Osteocyte (in vitro differentiated cells): ENCODE measurements at regions not wholly inside any gene's neighbourhood (a gene's known extent, or its start where the extent isn't known, plus 50 kb on each side); places are given as distances from the start of the nearest gene placed in this dataset.

Experiments
- DNase-seq: peaks from one replicate; pipeline ENCODE4 v3.0.0; 2021; ENCODE audit warnings: mixed read lengths; ENCODE audit not compliant: unreplicated experiment; ENCODE audit errors: extremely low spot score
- H3K27ac Mint-ChIP-seq: one replicate; pipeline ENCODE4 v1.8.0; 2021; ENCODE audit warnings: mild to moderate bottlenecking, mixed read lengths; ENCODE audit not compliant: unreplicated experiment
- H3K27me3 Mint-ChIP-seq: one replicate; pipeline ENCODE4 v1.8.0; 2021; ENCODE audit warnings: mixed read lengths; ENCODE audit not compliant: unreplicated experiment
- H3K36me3 Mint-ChIP-seq: one replicate; pipeline ENCODE4 v1.8.0; 2021; ENCODE audit warnings: mixed read lengths; ENCODE audit not compliant: unreplicated experiment
- H3K4me1 Mint-ChIP-seq: one replicate; pipeline ENCODE4 v1.8.0; 2021; ENCODE audit warnings: mixed read lengths; ENCODE audit not compliant: unreplicated experiment
- H3K4me3 Mint-ChIP-seq: one replicate; pipeline ENCODE4 v1.8.0; 2021; ENCODE audit warnings: mild to moderate bottlenecking, moderate library complexity, mixed read lengths; ENCODE audit not compliant: unreplicated experiment
- H3K9me3 Mint-ChIP-seq: one replicate; pipeline ENCODE4 v1.8.0; 2021; ENCODE audit warnings: mixed read lengths; ENCODE audit not compliant: unreplicated experiment
- TF ChIP-seq, protein P1 (sequence below): fragments of 200-600 bp; sonication (generic); IDR thresholded peaks from 2 replicates; pipeline ENCODE4 v1.5.0; 2021; ENCODE audit warnings: antibody characterized with exemption, mild to moderate bottlenecking, moderate library complexity

DNA sequence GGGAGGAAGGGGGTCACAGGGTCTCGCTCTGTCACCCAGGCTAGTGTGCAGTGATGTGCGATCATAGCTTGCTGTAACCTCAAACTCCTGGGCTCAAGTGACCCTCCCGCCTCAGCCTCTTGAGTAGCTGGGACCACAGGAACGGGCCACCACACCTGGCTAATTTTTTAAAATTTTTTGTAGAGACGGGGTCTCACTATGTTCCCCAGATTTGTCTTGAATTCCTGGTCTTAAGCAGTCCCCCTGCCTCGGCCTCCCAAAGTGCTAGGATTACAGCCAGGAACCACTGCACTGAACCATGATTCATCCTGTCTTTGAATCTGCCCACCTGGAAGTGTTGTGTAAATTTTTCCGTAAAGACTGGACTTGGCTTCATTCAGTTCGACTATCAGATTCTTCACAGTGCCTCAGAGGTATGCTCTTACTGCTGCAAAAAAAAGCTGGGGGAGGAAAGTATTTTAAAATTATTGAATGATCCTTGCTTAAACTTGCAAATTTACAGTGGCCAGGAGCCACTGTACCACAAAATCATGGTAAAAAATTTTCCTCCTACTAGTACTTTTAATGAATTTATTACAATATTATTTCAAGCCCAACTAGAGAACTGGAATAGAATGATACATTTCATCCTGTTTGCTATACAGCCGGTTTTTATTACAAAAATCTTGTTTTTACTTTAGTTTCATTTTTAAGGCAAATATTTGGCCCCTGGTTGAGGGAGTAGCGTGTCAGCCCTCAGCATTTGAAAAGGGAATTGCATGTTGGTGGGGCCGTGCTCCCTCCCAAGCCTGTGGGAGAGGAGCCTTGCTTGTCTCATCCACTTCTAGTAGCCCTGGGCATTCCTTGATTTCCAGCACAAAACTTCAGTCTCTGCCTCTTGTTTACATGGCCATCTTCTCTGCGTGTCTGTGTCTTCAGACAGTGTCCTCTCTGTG lies 202.5 kb upstream of the SGK1 start:
- Mint-ChIP-seq H3K27ac (peak overlapping the region; percentile 80), H3K9me3 (no peaks in the 10 kb centered on the region), H3K4me1 (peaks cover 76% of the 10 kb centered on the region), H3K27me3 (no peaks in the 10 kb centered on the region), H3K36me3 (no peaks in the 10 kb centered on the region), H3K4me3 (peak overlapping the region; percentile 48)
- TF ChIP-seq, protein P1, sequence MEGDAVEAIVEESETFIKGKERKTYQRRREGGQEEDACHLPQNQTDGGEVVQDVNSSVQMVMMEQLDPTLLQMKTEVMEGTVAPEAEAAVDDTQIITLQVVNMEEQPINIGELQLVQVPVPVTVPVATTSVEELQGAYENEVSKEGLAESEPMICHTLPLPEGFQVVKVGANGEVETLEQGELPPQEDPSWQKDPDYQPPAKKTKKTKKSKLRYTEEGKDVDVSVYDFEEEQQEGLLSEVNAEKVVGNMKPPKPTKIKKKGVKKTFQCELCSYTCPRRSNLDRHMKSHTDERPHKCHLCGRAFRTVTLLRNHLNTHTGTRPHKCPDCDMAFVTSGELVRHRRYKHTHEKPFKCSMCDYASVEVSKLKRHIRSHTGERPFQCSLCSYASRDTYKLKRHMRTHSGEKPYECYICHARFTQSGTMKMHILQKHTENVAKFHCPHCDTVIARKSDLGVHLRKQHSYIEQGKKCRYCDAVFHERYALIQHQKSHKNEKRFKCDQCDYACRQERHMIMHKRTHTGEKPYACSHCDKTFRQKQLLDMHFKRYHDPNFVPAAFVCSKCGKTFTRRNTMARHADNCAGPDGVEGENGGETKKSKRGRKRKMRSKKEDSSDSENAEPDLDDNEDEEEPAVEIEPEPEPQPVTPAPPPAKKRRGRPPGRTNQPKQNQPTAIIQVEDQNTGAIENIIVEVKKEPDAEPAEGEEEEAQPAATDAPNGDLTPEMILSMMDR, result no peak
- DNase-seq, result no peak

DNA sequence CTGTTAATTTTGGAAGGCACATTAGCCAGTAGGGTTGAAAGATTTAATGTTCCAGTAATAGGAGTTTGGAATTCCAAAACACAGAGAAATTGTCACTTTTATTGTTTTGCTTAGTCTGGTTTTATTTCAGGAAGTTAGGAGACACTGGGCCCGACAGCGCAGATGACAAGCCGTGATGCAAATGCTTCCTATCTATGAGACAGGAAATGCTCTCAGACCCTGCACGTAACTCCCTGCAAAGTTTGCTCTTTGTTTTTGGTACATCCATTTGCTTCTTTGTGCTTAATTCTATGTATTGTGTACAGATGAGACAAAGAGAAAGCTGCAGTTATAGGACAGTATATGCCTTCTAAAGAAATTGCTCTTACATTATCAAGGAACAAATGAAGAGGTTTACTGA lies 201.6 kb upstream of the SGK1 start:
- H3K27ac Mint-ChIP-seq, result peak overlapping the region; percentile 80
- H3K9me3 Mint-ChIP-seq, result no peaks in the 10 kb centered on the region
- H3K27me3 Mint-ChIP-seq, result no peaks in the 10 kb centered on the region

DNA sequence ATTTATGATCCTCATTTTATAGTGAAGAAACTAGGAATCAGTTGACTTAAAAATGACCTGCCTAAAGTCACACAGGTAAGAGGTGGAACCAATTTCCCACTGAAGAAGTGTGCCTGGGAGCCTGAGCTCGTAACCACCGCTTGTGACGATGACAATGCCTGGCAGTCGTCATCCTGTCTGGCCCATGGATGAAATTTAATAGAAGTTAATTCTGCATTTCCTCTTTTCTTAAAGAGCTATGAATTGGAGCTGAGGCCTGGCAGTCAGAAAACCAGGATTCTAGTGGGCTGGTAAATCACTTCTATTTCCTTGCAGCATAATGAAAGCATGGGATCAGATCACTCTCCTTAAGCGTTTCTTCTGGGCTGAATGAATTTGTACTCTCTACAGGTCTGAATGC lies 200.0 kb upstream of the SGK1 start:
- TF ChIP-seq, protein P1, result no peak
- Mint-ChIP-seq H3K36me3 (no peaks in the 10 kb centered on the region), H3K27ac (peak overlapping the region; percentile 92), H3K27me3 (no peaks in the 10 kb centered on the region), H3K9me3 (no peaks in the 10 kb centered on the region), H3K4me1 (peaks cover 68% of the 10 kb centered on the region), H3K4me3 (peak overlapping the region; percentile 53)
- DNase-seq, result no peak

More for the DNA sequence above, 201.6 kb upstream of the SGK1 start:
- TF ChIP-seq, protein P1, result no peak
- peaks cover 67% of the 10 kb centered on the region for H3K4me1 Mint-ChIP-seq
- no peaks in the 10 kb centered on the region for H3K36me3 Mint-ChIP-seq
- DNase-seq, result no peak
- H3K4me3 Mint-ChIP-seq, result no peak overlapping the region

DNA sequence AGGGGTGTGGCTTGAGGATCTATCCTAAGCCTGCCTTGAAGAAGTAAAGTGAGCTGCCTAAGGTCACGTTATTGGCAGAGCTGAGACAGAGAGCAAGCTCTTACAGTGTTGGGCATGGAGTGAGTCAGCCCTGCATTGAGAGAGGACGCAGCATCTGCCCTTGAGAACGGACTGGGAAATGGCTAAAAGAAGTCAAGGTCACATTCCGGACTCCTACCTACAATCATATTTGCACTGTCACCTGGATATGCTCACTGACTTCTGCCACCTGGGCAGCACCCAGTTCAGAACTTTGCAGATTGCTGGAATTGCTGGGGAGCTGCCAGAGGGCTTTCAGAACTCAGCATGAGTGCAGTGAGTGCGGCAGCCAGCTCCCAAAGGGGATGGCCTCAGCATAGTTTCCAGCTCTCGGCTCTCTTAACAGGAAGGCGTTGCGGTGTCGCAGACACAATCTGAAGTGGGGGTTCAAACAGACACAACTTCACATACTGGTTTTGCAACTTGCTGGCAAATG lies 199.3 kb upstream of the SGK1 start:
- peak; percentile 85 for DNase-seq
- Mint-ChIP-seq H3K4me3 (peak overlapping the region; percentile 53), H3K4me1 (peaks cover 65% of the 10 kb centered on the region), H3K27me3 (no peaks in the 10 kb centered on the region), H3K36me3 (no peaks in the 10 kb centered on the region), H3K27ac (peak overlapping the region; percentile 92), H3K9me3 (no peaks in the 10 kb centered on the region)
- TF ChIP-seq, protein P1, result no peak

DNA sequence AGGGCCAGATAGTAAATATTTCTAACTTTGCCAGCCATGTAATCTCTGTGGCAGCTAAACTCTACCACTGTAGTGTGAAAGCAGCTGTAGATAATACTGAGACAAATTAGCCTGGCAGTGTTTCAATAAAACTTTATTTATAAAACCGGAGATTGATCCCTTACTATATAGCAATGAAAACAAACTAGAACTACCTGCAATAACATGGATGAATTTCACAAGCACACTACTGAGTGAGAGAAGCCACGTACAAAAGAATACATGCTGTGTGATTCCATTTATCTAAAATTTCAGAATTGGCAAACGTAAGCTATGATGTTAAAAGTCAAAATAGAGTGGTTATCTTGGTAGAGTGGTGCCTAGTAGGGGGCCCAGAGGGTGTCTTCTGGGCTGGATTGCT lies 198.7 kb upstream of the SGK1 start:
- Mint-ChIP-seq H3K27me3 (no peaks in the 10 kb centered on the region), H3K9me3 (no peaks in the 10 kb centered on the region), H3K27ac (peak overlapping the region; percentile 92), H3K36me3 (no peaks in the 10 kb centered on the region), H3K4me3 (no peak overlapping the region), H3K4me1 (peaks cover 62% of the 10 kb centered on the region)
- DNase-seq, result no peak
- TF ChIP-seq, protein P1, result no peak
